SK-N-SH (cell line): ENCODE measurements at regions not wholly inside any gene's neighbourhood (a gene's known extent, or its start where the extent isn't known, plus 50 kb on each side); places are given as distances from the start of the nearest gene placed in this dataset.

Source experiments
- CTCF ChIA-PET: fragments of 300-600, 350-600 bp; formaldehyde crosslinking; extraction: SDS; loops from one replicate; lab custom pipeline; 2021; lab: Yijun Ruan, JAX
- POLR2A ChIA-PET: fragments of 350-600 bp; sonication (Branson Sonifier 250); formaldehyde crosslinking; extraction: SDS; loops from one replicate; lab custom pipeline; 2020; ENCODE audit warnings: antibody characterized with exemption, inconsistent platforms; lab: Yijun Ruan, JAX
- DNase-seq: peaks from one replicate; pipeline ENCODE4 v3.0.0; 2012
- H2AFZ ChIP-seq: fragments of 200-600 bp; sonication (generic); 2 replicates; pipeline ENCODE4 v1.8.1; 2016; ENCODE audit warnings: antibody characterized with exemption, mild to moderate bottlenecking, low read depth
- H3F3A ChIP-seq: fragments of 200-600 bp; sonication (generic); replicated peaks from 2 replicates; pipeline ENCODE3; 2016; ENCODE audit warnings: antibody characterized with exemption, mild to moderate bottlenecking; ENCODE audit not compliant: insufficient read depth
- H3K27ac ChIP-seq, 2 experiments: fragments of 200-500 bp in 1 of 2; fragments of 200-600 bp in 1 of 2; sonication (Bioruptor generic) in 1 of 2; sonication (generic), shearing (Covaris generic) in 1 of 2; 2 replicates each; pipeline versions ENCODE4 v1.5.1 to v1.6.1; 2014 to 2016; ENCODE audit warnings: low read depth in 2 of 2, inconsistent platforms in 1 of 2, low read length in 1 of 2, mild to moderate bottlenecking in 1 of 2, mixed read lengths in 1 of 2
- H3K27me3 ChIP-seq: fragments of 200-600 bp; sonication (generic), shearing (Covaris generic); 2 replicates; pipeline ENCODE4 v1.6.1; 2016; ENCODE audit warnings: mixed run types; ENCODE audit not compliant: insufficient read depth
- H3K36me3 ChIP-seq, 2 experiments: fragments of 200-500 bp in 1 of 2; fragments of 200-600 bp in 1 of 2; sonication (Bioruptor generic) in 1 of 2; sonication (generic) in 1 of 2; replicated peaks in 1 of 2; 2 replicates each; pipeline versions ENCODE3 to v1.5.1; 2014 to 2016; ENCODE audit warnings: low read length in 1 of 2, mild to moderate bottlenecking in 1 of 2; ENCODE audit not compliant: insufficient read depth in 2 of 2, control insufficient read depth in 1 of 2
- H3K4me1 ChIP-seq, 2 experiments: fragments of 200-500 bp in 1 of 2; fragments of 200-600 bp in 1 of 2; sonication (Bioruptor generic) in 1 of 2; sonication (generic), shearing (Covaris generic) in 1 of 2; 2 replicates each; pipeline versions ENCODE4 v1.5.1 to v1.6.1; 2014 to 2016; ENCODE audit warnings: low read depth in 1 of 2, low read length in 1 of 2, mixed run types in 1 of 2; ENCODE audit not compliant: insufficient read depth in 2 of 2, control insufficient read depth in 1 of 2
- H3K4me2 ChIP-seq: fragments of 200-600 bp; sonication (generic), shearing (Covaris generic); 2 replicates; pipeline ENCODE4 v1.6.1; 2017; ENCODE audit warnings: mixed run types
- H3K4me3 ChIP-seq, 2 experiments: fragments of 200-500 bp in 1 of 2; fragments of 200-600 bp in 1 of 2; sonication (Bioruptor generic) in 1 of 2; sonication (generic), shearing (Covaris generic) in 1 of 2; 2 replicates each; pipeline versions ENCODE4 v1.5.1 to v1.8.1; 2014 to 2016; ENCODE audit warnings: low read depth in 2 of 2, inconsistent platforms in 1 of 2, low read length in 1 of 2, mild to moderate bottlenecking in 1 of 2, mixed read lengths in 1 of 2, moderate library complexity in 1 of 2
- H3K79me2 ChIP-seq: fragments of 200-600 bp; sonication (generic); 2 replicates; pipeline ENCODE4 v1.8.1; 2017; ENCODE audit warnings: mild to moderate bottlenecking; ENCODE audit not compliant: insufficient read depth
- H3K9ac ChIP-seq: fragments of 200-600 bp; sonication (generic); 2 replicates; pipeline ENCODE4 v1.6.1; 2017; ENCODE audit warnings: mixed run types
- H3K9me2 ChIP-seq: fragments of 200-600 bp; sonication (generic); 2 replicates; pipeline ENCODE4 v1.6.1; 2017; ENCODE audit warnings: mixed run types
- H3K9me3 ChIP-seq: fragments of 200-600 bp; sonication (generic); 2 replicates; pipeline ENCODE4 v1.6.1; 2017; ENCODE audit warnings: mixed run types, mild to moderate bottlenecking, moderate library complexity
- H4K20me1 ChIP-seq: fragments of 200-600 bp; sonication (generic); 2 replicates; pipeline ENCODE4 v1.6.1; 2017; ENCODE audit warnings: mild to moderate bottlenecking, mixed run types; ENCODE audit not compliant: insufficient read depth
- ELF1 ChIP-seq: IDR thresholded peaks from 2 replicates; pipeline ENCODE4 v1.4.0; 2012
- EP300 ChIP-seq, 2 experiments: IDR thresholded peaks; 2 replicates each; pipeline versions ENCODE4 v1.4.0 to v1.6.1; 2012; ENCODE audit warnings: borderline replicate concordance in 1 of 2, low read depth in 1 of 2, low read length in 1 of 2
- EZH2phosphoT487 ChIP-seq: fragments of 200-600 bp; sonication (generic); IDR thresholded peaks from 2 replicates; pipeline ENCODE4 v1.6.1; 2017; ENCODE audit warnings: low read depth, mixed run types, mild to moderate bottlenecking, antibody characterized with exemption, moderate library complexity, borderline replicate concordance
- FOXJ3 ChIP-seq: sonication (generic); formaldehyde crosslinking; IDR thresholded peaks from 2 replicates; pipeline ENCODE4 v1.5.1; 2020; ENCODE audit warnings: mild to moderate bottlenecking, missing genetic modification reagents
- FOXM1 ChIP-seq: IDR thresholded peaks from 2 replicates; pipeline ENCODE4 v1.4.0; 2012; ENCODE audit warnings: low read depth, mild to moderate bottlenecking
- GATA2 ChIP-seq: sonication (generic); formaldehyde crosslinking; IDR thresholded peaks from 2 replicates; pipeline ENCODE4 v1.5.0; 2020; ENCODE audit warnings: mild to moderate bottlenecking, missing genetic modification reagents
- MAX ChIP-seq: IDR thresholded peaks from 2 replicates; pipeline ENCODE4 v1.4.0; 2012; ENCODE audit warnings: low read depth
- MXI1 ChIP-seq: IDR thresholded peaks from 2 replicates; pipeline ENCODE4 v1.6.1; 2012; ENCODE audit warnings: mild to moderate bottlenecking, low read depth, low read length, improper control_type of control experiment
- NFIC ChIP-seq: IDR thresholded peaks from 2 replicates; pipeline ENCODE4 v1.4.0; 2012; ENCODE audit warnings: borderline replicate concordance
- POLR2AphosphoS5 ChIP-seq: IDR thresholded peaks from 2 replicates; pipeline ENCODE4 v1.6.1; 2012; ENCODE audit warnings: low read depth, low read length
- RAD21 ChIP-seq: IDR thresholded peaks from 2 replicates; pipeline ENCODE4 v1.6.1; 2012; ENCODE audit warnings: mild to moderate bottlenecking, low read length
- RFX5 ChIP-seq: IDR thresholded peaks from 2 replicates; pipeline ENCODE4 v1.6.1; 2012; ENCODE audit warnings: mild to moderate bottlenecking, improper control_type of control experiment, low read length
- RXRA ChIP-seq: IDR thresholded peaks from 2 replicates; pipeline ENCODE4 v1.4.0; 2012; ENCODE audit warnings: low read depth, mild to moderate bottlenecking, borderline replicate concordance
- SIN3A ChIP-seq: IDR thresholded peaks from 2 replicates; pipeline ENCODE4 v1.6.1; 2012; ENCODE audit warnings: low read depth, mild to moderate bottlenecking, low read length, moderate library complexity, borderline replicate concordance
- YY1 ChIP-seq: IDR thresholded peaks from 2 replicates; pipeline ENCODE4 v1.4.0; 2012; ENCODE audit warnings: low read depth, mild to moderate bottlenecking
- ZBTB33 ChIP-seq: IDR thresholded peaks from 2 replicates; pipeline ENCODE4 v1.4.0; 2012; ENCODE audit warnings: low read depth, borderline replicate concordance
- WGBS: methylation state at CpG from one replicate; pipeline ENCODE4 v1.1.6; 2017; ENCODE audit warnings: low lambda C conversion rate; 5-methylcytosine and 5-hydroxymethylcytosine counted together
- TF ChIP-seq, protein P1 (sequence below): fragments of 150-350 bp; IDR thresholded peaks from 2 replicates; pipeline ENCODE4 v1.6.1; 2016; ENCODE audit warnings: mild to moderate bottlenecking, low read depth, low read length
- TF ChIP-seq, protein P2 (sequence below): IDR thresholded peaks from 2 replicates; pipeline ENCODE4 v1.6.1; 2012; ENCODE audit warnings: mild to moderate bottlenecking, low read depth, low read length, moderate library complexity
- TF ChIP-seq, protein P3 (sequence below): fragments of 150-350 bp; IDR thresholded peaks from 2 replicates; pipeline ENCODE4 v1.6.1; 2017; ENCODE audit warnings: antibody characterized with exemption, low read length, low read depth, borderline replicate concordance

- Histone ChIP-seq H3F3A (no peaks in the 10 kb centered on the region), H3K9me3 (no peaks in the 10 kb centered on the region), H3K9ac (no peak overlapping the region), H3K4me3 (no peak overlapping the region), H3K4me2 (no peak overlapping the region), H2AFZ (0 out of 2 replicates have a peak overlapping the region, but pooled peaks have one; percentile 16), H3K27me3 (no peaks in the 10 kb centered on the region), H3K4me1 (no peaks in the 10 kb centered on the region; a peak in 1 of 4 replicates), H3K36me3 (no peaks in the 10 kb centered on the region), H3K9me2 (no peaks in the 10 kb centered on the region), H4K20me1 (no peaks in the 10 kb centered on the region), H3K27ac (no peak overlapping the region), H3K79me2 (no peaks in the 10 kb centered on the region)
- POLR2A ChIA-PET = no interaction called here
- TF ChIP-seq RAD21 (no peak), YY1 (no peak), NFIC (no peak), ELF1 (no peak), EP300 (IDR thresholded peaks at IDR 0.05; ENCODE audit: borderline replicate concordance in 1 of 2, low read depth in 1 of 2, low read length in 1 of 2) (no peak), GATA2 (CRISPR knock-in tag) (no peak), FOXJ3 (CRISPR knock-in tag) (no peak), POLR2AphosphoS5 (no peak), MXI1 (no peak)
- TF ChIP-seq, protein P1, sequence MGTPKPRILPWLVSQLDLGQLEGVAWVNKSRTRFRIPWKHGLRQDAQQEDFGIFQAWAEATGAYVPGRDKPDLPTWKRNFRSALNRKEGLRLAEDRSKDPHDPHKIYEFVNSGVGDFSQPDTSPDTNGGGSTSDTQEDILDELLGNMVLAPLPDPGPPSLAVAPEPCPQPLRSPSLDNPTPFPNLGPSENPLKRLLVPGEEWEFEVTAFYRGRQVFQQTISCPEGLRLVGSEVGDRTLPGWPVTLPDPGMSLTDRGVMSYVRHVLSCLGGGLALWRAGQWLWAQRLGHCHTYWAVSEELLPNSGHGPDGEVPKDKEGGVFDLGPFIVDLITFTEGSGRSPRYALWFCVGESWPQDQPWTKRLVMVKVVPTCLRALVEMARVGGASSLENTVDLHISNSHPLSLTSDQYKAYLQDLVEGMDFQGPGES = no peak
- 73% methylated on average over 10 of the region's 10 CpGs for WGBS
- CTCF ChIA-PET = interaction anchor here (1.1 kb wide), 1 partner anchor 11 kb away, joined by 3 read pairs; no protein-coding TSS in a partner anchor
- no peak for DNase-seq
Measured at GRCh38 chr10:21030091-21030490, 133.0 kb upstream of the NEBL start.

DNA sequence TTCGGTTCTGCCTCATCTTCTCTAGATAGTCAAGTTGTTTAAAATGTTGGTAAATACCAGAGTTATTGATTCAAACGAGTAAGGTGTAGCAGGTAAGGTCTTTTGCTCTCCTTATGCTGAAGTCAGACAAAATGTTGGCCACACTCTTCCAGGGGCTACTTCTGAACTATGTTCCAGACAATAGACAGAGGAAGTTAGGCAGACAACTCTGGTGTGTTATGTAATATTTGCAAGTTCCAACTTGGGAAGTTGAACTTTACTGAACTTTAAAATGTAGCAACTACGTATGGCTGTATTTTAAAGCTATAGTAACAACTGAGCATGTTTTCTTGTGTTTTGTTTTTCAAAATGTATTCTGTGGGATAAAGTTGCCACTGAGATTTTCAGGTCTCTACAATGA lies 125.7 kb upstream of the NEBL start:
- Histone ChIP-seq H3K27ac (no peak overlapping the region), H3K4me2 (no peak overlapping the region), H2AFZ (no peak overlapping the region), H3K27me3 (no peaks in the 10 kb centered on the region), H3K9me3 (no peaks in the 10 kb centered on the region), H3K79me2 (no peaks in the 10 kb centered on the region), H3K9me2 (no peaks in the 10 kb centered on the region), H3K4me1 (no peaks in the 10 kb centered on the region; a peak in 1 of 4 replicates), H3F3A (no peaks in the 10 kb centered on the region), H3K9ac (no peak overlapping the region), H3K36me3 (no peaks in the 10 kb centered on the region), H3K4me3 (no peak overlapping the region), H4K20me1 (no peaks in the 10 kb centered on the region)
- CTCF ChIA-PET = no interaction called here
- DNase-seq = no peak
- WGBS = 55% methylated on average over 3 of the region's 3 CpGs
- POLR2A ChIA-PET = no interaction called here
- TF ChIP-seq POLR2AphosphoS5 = no peak
- no peak for TF ChIP-seq SIN3A
- TF ChIP-seq RXRA = no peak
- no peak for TF ChIP-seq EZH2phosphoT487
- TF ChIP-seq RFX5 = no peak
- TF ChIP-seq YY1 = no peak
- no peak for TF ChIP-seq FOXM1
- TF ChIP-seq ZBTB33 = no peak
- TF ChIP-seq, protein P2, sequence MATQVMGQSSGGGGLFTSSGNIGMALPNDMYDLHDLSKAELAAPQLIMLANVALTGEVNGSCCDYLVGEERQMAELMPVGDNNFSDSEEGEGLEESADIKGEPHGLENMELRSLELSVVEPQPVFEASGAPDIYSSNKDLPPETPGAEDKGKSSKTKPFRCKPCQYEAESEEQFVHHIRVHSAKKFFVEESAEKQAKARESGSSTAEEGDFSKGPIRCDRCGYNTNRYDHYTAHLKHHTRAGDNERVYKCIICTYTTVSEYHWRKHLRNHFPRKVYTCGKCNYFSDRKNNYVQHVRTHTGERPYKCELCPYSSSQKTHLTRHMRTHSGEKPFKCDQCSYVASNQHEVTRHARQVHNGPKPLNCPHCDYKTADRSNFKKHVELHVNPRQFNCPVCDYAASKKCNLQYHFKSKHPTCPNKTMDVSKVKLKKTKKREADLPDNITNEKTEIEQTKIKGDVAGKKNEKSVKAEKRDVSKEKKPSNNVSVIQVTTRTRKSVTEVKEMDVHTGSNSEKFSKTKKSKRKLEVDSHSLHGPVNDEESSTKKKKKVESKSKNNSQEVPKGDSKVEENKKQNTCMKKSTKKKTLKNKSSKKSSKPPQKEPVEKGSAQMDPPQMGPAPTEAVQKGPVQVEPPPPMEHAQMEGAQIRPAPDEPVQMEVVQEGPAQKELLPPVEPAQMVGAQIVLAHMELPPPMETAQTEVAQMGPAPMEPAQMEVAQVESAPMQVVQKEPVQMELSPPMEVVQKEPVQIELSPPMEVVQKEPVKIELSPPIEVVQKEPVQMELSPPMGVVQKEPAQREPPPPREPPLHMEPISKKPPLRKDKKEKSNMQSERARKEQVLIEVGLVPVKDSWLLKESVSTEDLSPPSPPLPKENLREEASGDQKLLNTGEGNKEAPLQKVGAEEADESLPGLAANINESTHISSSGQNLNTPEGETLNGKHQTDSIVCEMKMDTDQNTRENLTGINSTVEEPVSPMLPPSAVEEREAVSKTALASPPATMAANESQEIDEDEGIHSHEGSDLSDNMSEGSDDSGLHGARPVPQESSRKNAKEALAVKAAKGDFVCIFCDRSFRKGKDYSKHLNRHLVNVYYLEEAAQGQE = no peak
- TF ChIP-seq, protein P3, sequence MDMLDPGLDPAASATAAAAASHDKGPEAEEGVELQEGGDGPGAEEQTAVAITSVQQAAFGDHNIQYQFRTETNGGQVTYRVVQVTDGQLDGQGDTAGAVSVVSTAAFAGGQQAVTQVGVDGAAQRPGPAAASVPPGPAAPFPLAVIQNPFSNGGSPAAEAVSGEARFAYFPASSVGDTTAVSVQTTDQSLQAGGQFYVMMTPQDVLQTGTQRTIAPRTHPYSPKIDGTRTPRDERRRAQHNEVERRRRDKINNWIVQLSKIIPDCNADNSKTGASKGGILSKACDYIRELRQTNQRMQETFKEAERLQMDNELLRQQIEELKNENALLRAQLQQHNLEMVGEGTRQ = no peak
- no peak for TF ChIP-seq MAX
- TF ChIP-seq, protein P1 = no peak
